HG03575 (cell line): ENCODE measurements at regions not wholly inside any gene's neighbourhood (a gene's known extent, or its start where the extent isn't known, plus 50 kb on each side); places are given as distances from the start of the nearest gene placed in this dataset.
"Not testable (repeated sequence)": the region's sequence is repeated elsewhere in the genome, so short reads cannot be mapped to it uniquely, and the experiment has no call there.

ENCODE experiments used
- ATAC-seq: cut with Tn5 transposase; IDR thresholded peaks from one replicate; pipeline ENCODE4 v1.9.1; 2021; ENCODE audit not compliant: unreplicated experiment, insufficient number of reproducible peaks, low FRiP score; ENCODE audit errors: extremely low read depth

DNA sequence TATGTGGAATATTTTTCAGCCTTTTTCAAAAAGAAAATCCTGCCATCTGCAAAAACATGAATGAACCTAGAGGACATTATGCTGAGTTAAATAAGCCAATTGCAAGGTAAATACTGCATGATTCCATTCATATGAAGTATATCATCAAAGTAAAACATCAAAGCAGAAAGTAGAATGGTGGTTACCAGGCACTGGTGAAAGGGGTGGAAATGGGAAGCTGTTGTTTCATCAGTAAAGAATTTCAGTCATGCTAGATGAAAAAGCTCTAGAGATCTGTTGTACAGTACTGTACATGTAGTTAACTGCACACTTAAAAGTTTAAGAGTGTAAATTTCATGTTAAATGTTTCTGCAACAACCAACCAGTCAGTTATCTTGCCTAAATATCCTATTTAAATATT, 196.8 kb upstream of the ADGRL3 start:
- ATAC-seq: no peak

DNA sequence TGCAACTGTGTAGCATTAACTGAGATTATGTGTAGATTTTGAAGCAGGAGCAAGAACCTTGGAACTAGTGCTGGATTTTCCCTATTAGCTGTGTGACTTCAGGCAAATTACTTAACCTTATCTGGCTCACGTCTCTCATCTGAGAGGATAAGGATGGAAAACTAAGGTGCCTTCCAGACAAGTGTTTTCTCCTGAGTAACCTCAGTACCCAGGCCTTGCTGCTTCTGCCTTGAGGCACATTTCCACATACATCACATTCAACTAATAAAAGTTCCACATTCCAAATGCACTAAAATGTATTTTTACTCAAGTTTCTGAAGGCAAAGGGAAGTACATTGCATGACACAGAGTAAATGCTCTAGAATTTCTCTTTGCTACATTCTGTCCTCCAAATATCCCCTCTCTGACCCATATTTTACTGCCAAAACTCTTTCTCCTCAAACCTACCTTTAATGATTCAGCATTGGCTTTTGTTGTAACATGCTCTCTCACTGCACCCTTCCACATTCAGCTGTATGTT, 195.4 kb upstream of the ADGRL3 start:
- no peak for ATAC-seq

DNA sequence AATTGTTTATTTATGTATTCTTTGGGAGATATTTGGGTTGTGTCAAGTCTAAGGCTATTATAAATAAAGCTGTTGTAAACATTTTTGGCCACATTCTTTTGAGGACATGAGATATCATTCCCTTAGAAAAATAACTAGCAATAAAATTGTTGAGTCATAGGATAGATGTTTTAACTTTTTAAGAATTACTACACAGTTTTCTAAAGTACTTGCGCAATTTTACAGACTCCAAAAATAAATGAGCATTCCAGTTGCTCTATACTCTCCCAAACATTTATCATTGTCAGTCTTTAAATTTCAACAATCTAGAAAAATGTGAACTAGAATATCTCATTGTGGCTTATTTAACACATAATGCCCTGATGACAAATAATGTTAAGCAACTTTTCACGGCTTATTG, 189.1 kb upstream of the ADGRL3 start:
- no peak for ATAC-seq

DNA sequence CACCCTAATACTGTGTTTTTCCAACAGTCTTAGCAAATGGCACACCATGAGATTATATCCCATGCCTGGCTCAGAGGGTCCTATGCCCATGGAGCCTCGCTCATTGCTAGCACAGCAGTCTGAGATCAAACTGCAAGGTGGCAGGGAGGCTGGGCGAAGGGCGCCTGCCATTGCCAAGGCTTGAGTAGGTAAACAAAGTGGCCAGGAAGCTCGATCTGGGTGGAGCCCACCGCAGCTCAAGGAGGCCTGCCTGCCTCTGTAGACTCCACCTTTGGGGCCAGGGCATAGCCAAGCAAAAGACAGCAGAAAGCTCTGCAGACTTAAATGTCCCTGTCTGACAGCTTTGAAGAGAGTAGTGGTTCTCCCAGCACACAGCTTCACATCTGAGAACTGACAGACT, 188.2 kb upstream of the ADGRL3 start:
- ATAC-seq: not testable (repeated sequence)

DNA sequence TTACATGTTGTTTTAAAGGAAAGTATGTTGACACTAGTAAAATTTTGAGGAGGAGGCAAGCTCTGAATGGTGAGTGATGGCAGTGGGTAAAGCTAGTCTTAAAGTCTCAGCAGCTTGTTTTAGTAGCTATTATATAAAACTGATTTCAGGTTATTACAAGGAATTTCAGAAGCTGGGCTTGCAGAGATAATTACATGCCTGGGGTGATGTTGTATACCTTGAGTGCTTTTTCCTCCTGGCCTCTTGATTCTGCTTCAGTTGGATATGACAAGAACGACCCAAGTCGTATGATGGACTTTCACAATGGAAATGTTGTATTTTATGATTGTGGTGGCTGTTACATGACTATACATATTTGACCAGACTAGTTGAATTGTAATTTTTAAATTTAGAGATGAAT, 175.5 kb upstream of the ADGRL3 start:
- ATAC-seq: no peak

DNA sequence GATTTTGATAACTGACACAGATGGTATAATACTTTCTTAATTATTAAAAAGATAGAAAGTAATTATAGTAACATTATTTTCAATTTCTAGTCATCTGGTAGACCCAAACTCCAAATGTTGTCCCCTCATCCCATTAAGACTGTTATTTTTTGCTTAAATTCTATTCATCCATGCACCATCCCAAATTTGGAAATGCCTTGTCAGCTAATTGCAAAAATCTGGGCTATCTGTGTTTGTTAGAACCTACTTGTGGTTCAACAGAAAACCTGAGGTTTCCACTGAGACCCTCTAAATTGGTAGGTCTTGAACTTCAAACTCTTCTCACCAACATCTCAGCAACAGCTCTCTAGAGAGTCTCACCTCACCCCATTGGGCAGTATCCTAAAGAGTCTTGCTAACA, 172.2 kb upstream of the ADGRL3 start:
- ATAC-seq: no peak

DNA sequence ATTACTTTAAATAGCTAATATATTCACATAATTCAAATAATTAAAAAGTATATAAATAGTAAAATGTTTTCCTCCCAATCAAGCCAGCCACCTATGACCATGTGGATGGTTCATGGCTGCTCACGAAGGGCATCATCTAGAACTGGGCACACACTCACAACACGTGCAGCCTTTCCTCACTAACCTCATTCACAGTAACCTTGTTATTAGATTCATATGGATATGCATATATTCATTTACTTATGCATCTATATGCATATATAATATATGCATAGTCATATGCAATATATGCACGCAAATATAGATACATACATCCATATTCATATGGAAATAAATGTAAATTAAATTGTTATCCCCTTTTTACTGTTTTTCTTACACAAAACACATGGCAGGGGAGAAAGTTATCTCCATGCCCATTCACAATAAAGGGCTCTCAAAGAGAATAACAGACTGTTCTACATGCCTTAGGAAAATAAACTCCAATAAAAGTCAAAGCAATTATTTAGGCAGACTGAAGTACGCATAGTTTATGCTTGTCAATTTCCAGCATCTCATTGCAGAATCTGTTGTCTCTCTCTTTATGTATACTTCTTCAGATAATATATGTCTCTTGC, 163.9 kb upstream of the ADGRL3 start:
- no peak for ATAC-seq

DNA sequence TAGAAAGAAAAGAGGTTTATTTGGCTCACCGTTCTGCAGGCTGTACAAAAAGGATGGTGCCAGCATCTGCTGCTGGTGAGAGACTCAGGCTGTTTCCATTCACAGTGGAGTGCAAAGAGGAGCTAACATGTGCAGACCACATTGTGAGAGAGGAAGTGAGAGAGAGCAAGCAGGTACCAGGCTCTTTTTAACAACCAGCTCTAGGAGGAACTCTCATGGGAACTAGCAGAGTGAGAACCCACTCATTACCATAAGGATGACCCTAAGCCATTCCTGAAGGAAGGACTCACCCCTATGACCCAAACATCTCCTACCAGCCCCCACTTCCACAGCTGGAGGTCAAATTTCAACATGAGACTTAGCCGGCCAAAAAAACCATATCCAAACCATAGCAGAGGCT, 158.6 kb upstream of the ADGRL3 start:
- ATAC-seq: no peak

DNA sequence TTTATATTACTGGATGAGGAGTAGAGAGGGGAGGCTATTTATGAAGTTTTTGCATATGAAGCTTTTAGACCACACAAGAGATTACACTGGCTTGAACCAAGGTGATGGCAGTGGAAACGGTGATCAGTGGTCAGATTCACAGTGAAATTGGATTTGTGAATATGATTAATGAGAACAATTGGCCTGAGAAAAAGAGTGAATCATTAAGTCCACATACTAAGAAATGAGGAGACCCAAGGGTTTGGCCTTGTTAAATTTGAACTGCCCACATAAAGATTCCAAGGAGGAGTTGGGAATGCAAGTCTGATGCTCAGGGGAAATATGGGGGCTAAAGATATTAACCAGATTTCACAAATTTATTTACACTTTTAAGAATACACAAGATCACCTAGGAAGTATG, 155.3 kb upstream of the ADGRL3 start:
- ATAC-seq: no peak

DNA sequence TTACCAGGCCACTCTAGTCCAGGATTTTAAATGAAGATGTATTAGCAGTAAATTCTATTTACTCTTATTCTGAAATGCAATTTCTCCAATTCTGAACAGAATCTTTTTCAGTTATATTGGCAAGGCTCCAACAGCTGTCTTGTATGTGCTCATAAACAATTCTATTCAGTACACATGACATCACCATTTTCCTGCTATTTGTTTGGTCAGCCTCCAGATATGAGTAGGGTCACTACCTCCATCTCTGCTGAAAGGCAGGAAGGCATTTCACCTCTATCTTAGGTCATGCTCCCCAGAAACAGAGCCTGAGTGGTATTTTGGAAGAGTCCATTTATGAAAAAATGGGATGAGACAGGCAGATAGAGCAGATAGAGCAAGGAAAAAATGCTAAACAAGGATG, 151.1 kb upstream of the ADGRL3 start:
- ATAC-seq: no peak

DNA sequence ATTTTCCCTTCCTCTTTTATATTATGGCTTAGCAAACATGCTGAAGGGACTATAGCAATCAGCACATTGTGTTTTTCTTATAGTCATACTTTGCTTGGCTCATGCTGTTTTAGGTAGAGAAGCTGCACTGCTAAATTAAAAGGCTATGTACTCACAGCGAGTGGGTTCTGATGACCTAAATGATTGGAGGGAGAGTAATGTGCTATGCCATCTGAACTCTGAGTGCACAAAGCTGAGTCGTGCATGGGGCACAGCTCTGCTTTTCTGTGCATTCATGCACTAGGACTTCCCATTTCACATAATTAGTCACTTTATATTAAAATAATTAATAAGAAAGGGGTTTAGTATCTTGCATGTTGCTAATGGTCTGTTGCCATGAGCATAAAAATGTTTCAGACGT, 132.7 kb upstream of the ADGRL3 start:
- no peak for ATAC-seq

DNA sequence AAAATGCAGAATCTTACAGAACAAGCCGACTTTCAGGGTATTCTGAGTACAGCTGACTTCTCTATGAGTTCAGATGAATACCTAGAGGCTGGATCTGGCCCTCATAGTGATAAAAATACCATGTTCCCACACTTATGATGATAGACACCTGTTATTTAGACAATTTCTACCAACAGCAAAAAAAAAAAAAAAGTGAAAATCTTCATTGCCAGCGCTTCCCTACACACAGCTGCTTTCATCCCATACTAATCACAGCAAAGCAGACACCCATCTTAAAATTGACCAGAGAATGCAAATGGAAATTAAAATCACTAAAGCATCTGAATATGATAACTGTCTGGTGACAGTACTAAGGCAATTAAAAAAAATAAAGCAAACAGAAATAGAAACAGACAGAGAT, 132.1 kb upstream of the ADGRL3 start:
- no peak for ATAC-seq

DNA sequence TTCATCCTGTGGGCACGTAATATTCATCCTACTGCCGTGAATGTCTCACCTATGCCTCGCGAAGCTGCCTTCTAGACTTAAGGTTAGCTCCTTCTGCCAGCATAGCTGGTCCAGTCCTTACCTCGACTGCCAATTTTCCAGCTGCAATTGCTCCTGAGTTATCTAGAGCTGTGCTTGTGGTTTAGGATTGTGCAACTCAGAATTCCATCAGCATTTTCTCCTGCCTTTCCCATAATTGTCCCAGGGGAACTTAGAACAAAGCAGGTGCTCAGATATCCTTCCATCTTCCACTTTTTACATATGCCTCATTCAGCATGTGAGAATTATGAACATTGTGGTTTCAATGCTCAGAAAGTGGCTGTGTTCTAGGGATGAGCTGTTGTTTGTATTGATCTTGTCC, 131.4 kb upstream of the ADGRL3 start:
- no peak for ATAC-seq

DNA sequence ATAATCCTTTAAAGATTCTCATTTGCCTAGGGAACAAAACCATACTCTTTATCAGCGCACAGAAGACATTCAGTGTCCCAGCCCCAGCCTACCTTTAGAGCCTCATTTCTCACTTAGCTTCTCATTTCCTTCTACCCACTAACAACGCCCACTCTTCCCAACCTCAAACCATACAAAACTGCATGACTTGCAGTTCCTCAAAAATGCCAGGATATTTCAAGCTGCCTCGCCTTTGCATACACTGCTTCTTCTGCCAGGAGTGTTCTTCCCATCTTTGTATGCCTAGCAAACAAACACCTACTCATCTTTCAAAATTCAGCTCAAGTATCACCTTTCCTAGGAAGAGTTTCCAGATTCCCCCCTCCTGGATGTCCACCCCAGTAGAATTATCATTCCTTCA, 129.9 kb upstream of the ADGRL3 start:
- no peak for ATAC-seq

DNA sequence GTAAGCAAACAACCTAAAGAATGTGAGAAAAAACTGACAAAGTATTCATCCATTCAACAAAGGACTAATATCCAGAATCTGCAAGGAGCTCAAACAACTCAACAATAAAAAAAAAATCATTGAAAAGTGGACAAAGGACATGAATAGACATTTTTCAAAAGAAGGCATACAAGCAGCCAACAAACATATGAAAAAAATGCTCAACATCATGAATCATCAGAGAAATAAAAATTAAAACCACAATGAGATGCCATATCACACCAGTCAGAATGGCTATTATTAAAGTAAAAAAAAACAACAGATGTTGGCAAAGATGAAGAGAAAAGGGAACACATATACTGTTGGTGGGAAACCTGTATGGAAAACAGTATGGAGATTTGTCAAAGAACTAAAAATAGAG, 120.7 kb upstream of the ADGRL3 start:
- ATAC-seq: no peak

DNA sequence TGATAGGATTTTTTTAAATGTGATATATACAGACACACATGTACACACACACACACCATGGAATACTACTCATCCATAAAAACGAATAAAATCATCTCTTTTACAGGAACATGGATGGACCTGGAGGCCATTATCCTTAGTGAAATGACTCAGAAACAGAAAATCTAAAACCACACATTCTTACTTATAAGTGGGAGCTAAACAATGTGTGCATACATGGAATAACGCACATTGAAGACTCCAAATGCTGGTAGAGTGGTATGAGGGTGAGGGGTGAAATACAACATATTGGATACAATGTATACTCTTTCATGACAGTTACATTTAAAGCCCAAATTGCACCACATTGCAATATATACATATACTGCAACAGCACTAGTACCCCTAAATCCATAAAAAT, 120.2 kb upstream of the ADGRL3 start:
- no peak for ATAC-seq

DNA sequence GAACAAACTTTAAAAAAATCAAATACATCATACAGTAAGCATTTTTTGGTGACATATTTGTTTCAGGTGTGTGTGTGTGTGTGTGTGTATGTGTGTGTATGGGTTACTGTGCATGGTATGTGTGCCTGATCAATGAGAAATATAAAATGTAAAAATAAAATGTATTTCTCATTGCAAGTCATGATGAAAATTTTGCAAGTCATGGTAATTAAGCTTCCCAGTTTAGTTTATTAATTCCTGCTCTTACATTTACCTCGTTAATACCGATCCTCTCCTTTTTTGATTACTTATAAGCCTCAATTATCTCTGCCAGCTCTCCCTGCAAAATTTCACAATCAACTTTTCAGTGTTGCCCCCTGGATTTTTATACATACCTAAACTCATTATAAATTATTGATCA, 114.6 kb upstream of the ADGRL3 start:
- no peak for ATAC-seq

DNA sequence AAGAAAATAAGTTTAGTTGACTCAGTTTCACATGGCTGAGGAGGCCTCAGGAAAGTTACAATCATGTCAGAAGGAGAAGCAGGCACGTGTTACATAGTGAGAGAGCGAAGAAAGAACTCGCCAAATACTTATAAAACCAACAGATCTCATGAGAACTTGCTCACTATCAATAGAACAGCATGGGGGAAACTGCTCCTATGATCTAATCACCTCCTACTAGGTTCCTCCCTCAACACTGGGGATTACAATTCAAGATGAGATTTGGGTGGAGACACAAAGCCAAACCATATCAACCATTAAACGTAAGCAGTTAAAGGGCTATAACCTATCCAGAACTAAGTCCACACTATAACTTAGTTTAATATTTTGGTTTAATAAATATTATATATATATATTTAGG, 113.8 kb upstream of the ADGRL3 start:
- no peak for ATAC-seq

DNA sequence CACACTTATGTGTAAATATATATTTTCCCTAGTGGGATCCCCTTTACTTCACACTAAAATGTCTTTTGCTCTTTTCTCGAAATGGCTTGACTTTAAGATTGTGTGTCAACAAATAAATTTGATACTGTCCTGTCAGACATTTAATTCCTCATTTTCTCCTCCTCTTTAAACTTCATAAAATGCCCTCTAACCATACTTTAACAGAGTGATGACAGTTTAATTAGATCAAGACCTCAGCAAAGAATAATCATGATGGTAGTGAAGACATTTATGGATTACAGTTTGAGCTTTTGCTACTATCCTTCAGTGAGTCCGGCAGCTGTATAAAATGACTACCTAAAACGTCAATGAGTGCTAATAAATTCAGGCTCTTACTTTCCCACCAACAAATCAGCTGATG, 113.1 kb upstream of the ADGRL3 start:
- no peak for ATAC-seq

DNA sequence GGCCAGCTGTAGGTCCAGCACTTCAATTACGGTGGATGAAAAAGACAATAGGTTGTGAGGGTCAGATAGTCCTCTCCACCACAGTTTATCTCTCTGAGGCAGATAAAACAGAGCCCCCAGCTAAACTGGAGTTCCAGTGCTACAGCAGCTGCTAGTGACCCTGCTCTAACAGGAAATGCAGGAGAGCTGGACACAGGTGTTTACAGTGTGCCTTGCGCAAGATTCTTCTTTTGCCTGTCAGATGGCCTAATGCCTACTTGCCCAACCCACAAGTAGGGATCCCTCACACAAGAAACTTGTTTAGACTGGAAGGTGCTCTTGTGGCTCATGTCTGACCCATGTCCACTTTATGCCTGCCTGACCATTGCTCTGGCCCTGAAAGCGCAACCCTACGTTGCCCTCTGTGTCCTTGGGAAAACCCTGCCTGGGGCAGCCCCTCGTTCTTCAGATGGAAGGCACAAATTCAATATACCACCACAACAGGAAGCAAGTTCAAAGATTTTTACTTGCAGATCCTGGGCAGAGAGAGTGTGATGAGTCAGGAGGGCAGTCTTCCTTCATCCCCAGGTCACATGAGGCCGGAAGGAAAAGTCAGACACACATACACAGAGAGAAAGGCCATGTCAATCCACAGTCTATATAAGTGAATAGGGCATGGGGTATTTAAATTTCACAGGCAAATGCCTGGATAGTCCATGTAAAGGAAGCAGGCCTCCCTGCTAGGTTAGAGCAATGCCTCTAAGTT, 105.1 kb upstream of the ADGRL3 start:
- ATAC-seq: no peak

DNA sequence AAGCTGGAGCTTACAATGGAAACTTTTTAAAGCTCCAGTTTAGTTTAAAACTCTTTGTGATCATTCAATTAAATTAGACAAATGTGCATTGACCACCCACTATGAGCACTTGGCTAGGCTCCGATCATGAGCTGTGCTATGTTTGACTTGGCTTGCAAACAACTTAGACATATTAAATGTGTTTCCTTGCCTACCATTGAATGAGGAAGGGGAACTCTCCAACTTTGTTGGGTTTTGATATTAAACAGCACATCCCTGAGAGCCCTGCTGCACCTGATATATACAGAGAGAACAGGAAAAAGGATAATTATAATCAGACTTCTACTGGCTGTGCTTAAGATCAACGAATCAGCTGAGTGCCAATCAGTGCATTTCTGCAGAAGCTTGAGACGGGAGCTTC, 71.4 kb upstream of the ADGRL3 start:
- ATAC-seq: no peak
